IMR-90 (cell line): ENCODE measurements at regions not wholly inside any gene's neighbourhood (a gene's known extent, or its start where the extent isn't known, plus 50 kb on each side); places are given as distances from the start of the nearest gene placed in this dataset.

Source experiments
- ATAC-seq: fragments of 200-7000 bp; cut with Tn5 transposase; 2 replicates; pipeline ENCODE4 v1.9.1; 2020; ENCODE audit warnings: low read depth, mild to moderate bottlenecking, moderate library complexity
- BruUV-seq: library from RNA; stranded (reverse); fragments of 400-500 nt; replicated peaks from 2 replicates; lab custom pipeline; 2021; lab: Mats Ljungman, UMichigan
- CTCF ChIA-PET: fragments of 300-600 bp; formaldehyde crosslinking; extraction: SDS; loops from one replicate; lab custom pipeline; 2021; ENCODE audit warnings: antibody characterized with exemption; lab: Yijun Ruan, JAX
- POLR2A ChIA-PET: fragments of 300-600 bp; sonication (Branson Sonifier 250); formaldehyde crosslinking; loops from one replicate; lab custom pipeline; 2022; ENCODE audit warnings: antibody characterized with exemption; ENCODE audit not compliant: unreplicated experiment; lab: Charles Lee
- DNase-seq: peaks from one replicate; pipeline ENCODE4 v3.0.0; 2013
- H2AFZ ChIP-seq: replicated peaks from 2 replicates; pipeline ENCODE3; 2013; ENCODE audit warnings: low read length, mild to moderate bottlenecking; ENCODE audit not compliant: poor library complexity
- H2AK5ac ChIP-seq: 2 replicates; pipeline ENCODE4 v1.6.1; 2013; ENCODE audit warnings: low read depth, low read length, inconsistent platforms
- H2AK9ac ChIP-seq: replicated peaks from 2 replicates; pipeline ENCODE3; 2013; ENCODE audit warnings: mild to moderate bottlenecking, low read depth, low read length, moderate library complexity; ENCODE audit not compliant: poor library complexity
- H2BK120ac ChIP-seq: 2 replicates; pipeline ENCODE4 v1.6.1; 2013; ENCODE audit warnings: low read depth, low read length, inconsistent platforms
- H2BK15ac ChIP-seq: 3 replicates; pipeline ENCODE4 v1.6.1; 2013; ENCODE audit warnings: low read depth, low read length, inconsistent platforms
- H2BK20ac ChIP-seq: 2 replicates; pipeline ENCODE4 v1.6.1; 2013; ENCODE audit warnings: low read depth, mild to moderate bottlenecking, inconsistent platforms, low read length, moderate library complexity
- H2BK5ac ChIP-seq: 2 replicates; pipeline ENCODE4 v1.6.1; 2013; ENCODE audit warnings: mild to moderate bottlenecking, low read depth, low read length, inconsistent platforms; ENCODE audit not compliant: poor library complexity, severe bottlenecking
- H3K14ac ChIP-seq: replicated peaks from 2 replicates; pipeline ENCODE4 v1.6.1; 2013; ENCODE audit warnings: low read depth, low read length, inconsistent platforms
- H3K18ac ChIP-seq: 2 replicates; pipeline ENCODE4 v1.6.1; 2013; ENCODE audit warnings: low read depth, low read length, control low read depth
- H3K23ac ChIP-seq: 2 replicates; pipeline ENCODE4 v1.6.1; 2013; ENCODE audit warnings: low read depth, low read length, inconsistent platforms
- H3K27ac ChIP-seq: 2 replicates; pipeline ENCODE4 v1.5.1; 2013; ENCODE audit warnings: mild to moderate bottlenecking, control low read depth, low read length; ENCODE audit not compliant: insufficient read depth
- H3K27me3 ChIP-seq: 2 replicates; pipeline ENCODE4 v1.6.1; 2013; ENCODE audit warnings: low read length; ENCODE audit not compliant: control insufficient read depth, insufficient read depth
- H3K36me3 ChIP-seq: 2 replicates; pipeline ENCODE4 v1.6.1; 2013; ENCODE audit warnings: low read length, mixed read lengths; ENCODE audit not compliant: control insufficient read depth, insufficient read depth
- H3K4ac ChIP-seq: 2 replicates; pipeline ENCODE4 v1.6.1; 2013; ENCODE audit warnings: low read depth, low read length, inconsistent platforms
- H3K4me1 ChIP-seq: 2 replicates; pipeline ENCODE4 v1.6.1; 2013; ENCODE audit warnings: low read length, mixed read lengths; ENCODE audit not compliant: control insufficient read depth, insufficient read depth
- H3K4me2 ChIP-seq: 2 replicates; pipeline ENCODE4 v1.6.1; 2013; ENCODE audit warnings: low read depth, mild to moderate bottlenecking, control low read depth, low read length, moderate library complexity
- H3K4me3 ChIP-seq: 2 replicates; pipeline ENCODE4 v1.5.1; 2013; ENCODE audit warnings: low read depth, mild to moderate bottlenecking, control low read depth, low read length, moderate library complexity; ENCODE audit not compliant: insufficient read depth
- H3K56ac ChIP-seq: 2 replicates; pipeline ENCODE4 v1.6.1; 2013; ENCODE audit warnings: low read length, inconsistent platforms; ENCODE audit not compliant: insufficient read depth; ENCODE audit errors: extremely low read depth
- H3K79me1 ChIP-seq, 2 experiments: 2 replicates each; pipeline ENCODE4 v1.6.1; 2013; ENCODE audit warnings: low read length in 2 of 2, inconsistent platforms in 1 of 2, low read depth in 1 of 2
- H3K9ac ChIP-seq: 2 replicates; pipeline ENCODE4 v1.6.1; 2013; ENCODE audit warnings: low read depth, low read length, control low read depth
- H3K9me1 ChIP-seq: 2 replicates; pipeline ENCODE4 v1.6.1; 2013; ENCODE audit warnings: low read length, inconsistent platforms; ENCODE audit not compliant: insufficient read depth
- H3K9me3 ChIP-seq: 2 replicates; pipeline ENCODE4 v1.6.1; 2013; ENCODE audit warnings: low read length; ENCODE audit not compliant: control insufficient read depth, insufficient read depth
- H4K20me1 ChIP-seq: 2 replicates; pipeline ENCODE4 v1.6.1; 2013; ENCODE audit warnings: low read length, inconsistent platforms; ENCODE audit not compliant: insufficient read depth
- H4K5ac ChIP-seq: 2 replicates; pipeline ENCODE4 v1.6.1; 2013; ENCODE audit warnings: mild to moderate bottlenecking, low read depth, low read length, control low read depth
- H4K8ac ChIP-seq, 2 experiments: 2 replicates each; pipeline ENCODE4 v1.6.1; 2013; ENCODE audit warnings: low read depth in 2 of 2, low read length in 2 of 2, control low read depth in 1 of 2, inconsistent platforms in 1 of 2
- H4K91ac ChIP-seq: 2 replicates; pipeline ENCODE4 v1.6.1; 2013; ENCODE audit warnings: low read depth, low read length, inconsistent platforms; ENCODE audit not compliant: insufficient read depth
- CTCF ChIP-seq: conservative IDR thresholded peaks from 2 replicates; pipeline ENCODE4 v1.5.1; 2012; ENCODE audit warnings: mild to moderate bottlenecking, low read depth, low read length, improper control_type of control experiment
- ELK1 ChIP-seq: fragments of 150-350 bp; IDR thresholded peaks from 2 replicates; pipeline ENCODE4 v1.6.1; 2016; ENCODE audit warnings: low read depth, mild to moderate bottlenecking, low read length, moderate library complexity, borderline replicate concordance
- WGBS, 2 experiments: methylation state at CpG; one replicate each; pipeline versions ENCODE4 v1.1.5 to v1.1.7; 2013; ENCODE audit warnings: missing lambda C conversion rate in 2 of 2; ENCODE audit not compliant: insufficient read length in 1 of 2; ENCODE audit errors: extremely low coverage in 2 of 2; 5-methylcytosine and 5-hydroxymethylcytosine counted together
- dilution Hi-C: fragments of 300-500 bp; cut with HindIII; formaldehyde crosslinking; loops from one replicate; pipeline ENCODE4 v1.14.3; 2018; ENCODE audit warnings: low sequenced_read_pairs; ENCODE audit not compliant: unreplicated experiment
- in situ Hi-C: fragments of 300-500 bp; cut with MboI; formaldehyde crosslinking; loops from 3 replicates; pipeline ENCODE4 v1.14.3; 2019; ENCODE audit warnings: low sequenced_read_pairs, inconsistent platforms, mixed read lengths
- intact Hi-C: fragments of 100-400 bp; cut with micrococcal nuclease; formaldehyde crosslinking; loops from 2 replicates; pipeline ENCODE4 v1.10.0; 2022

GRCh38 chr1:221520250-221520649, 221.6 kb downstream of the DUSP10 start:
- Histone ChIP-seq H2BK20ac (no peak overlapping the region), H3K27me3 (no peaks in the 10 kb centered on the region), H3K23ac (no peak overlapping the region), H2AFZ (no peak overlapping the region), H3K9ac (no peak overlapping the region), H4K8ac (no peak overlapping the region), H3K9me1 (no peaks in the 10 kb centered on the region), H2BK5ac (no peak overlapping the region), H3K36me3 (no peaks in the 10 kb centered on the region), H4K5ac (no peak overlapping the region), H2BK120ac (no peak overlapping the region), H3K18ac (no peak overlapping the region), H2AK9ac (no peak overlapping the region), H3K56ac (no peak overlapping the region), H3K4me1 (no peaks in the 10 kb centered on the region), H3K4ac (no peak overlapping the region), H3K27ac (no peak overlapping the region), H3K4me2 (no peak overlapping the region), H2BK15ac (no peak overlapping the region), H4K91ac (no peak overlapping the region), H4K20me1 (no peaks in the 10 kb centered on the region), H2AK5ac (no peak overlapping the region), H3K9me3 (no peaks in the 10 kb centered on the region), H3K14ac (no peak overlapping the region), H3K79me1 (no peaks in the 10 kb centered on the region), H3K4me3 (no peak overlapping the region)
- intact Hi-C loops: no loop called here
- dilution Hi-C loops: no loop called here
- no TSS peak for BruUV-seq
- POLR2A ChIA-PET: no interaction called here
- ATAC-seq (no peak), DNase-seq (no peak)
- TF ChIP-seq CTCF (no peak), ELK1 (no peak)
- no CpG with 5 or more reads among the region's 1 CpG for WGBS, 2 experiments
- in situ Hi-C loops: no loop called here
- CTCF ChIA-PET: interaction anchor here (0.7 kb wide), 1 partner anchor 935 kb away, joined by 3 read pairs; no protein-coding TSS in a partner anchor
